ENCODE measurements at regions not wholly inside any gene's neighbourhood (a gene's known extent, or its start where the extent isn't known, plus 50 kb on each side); places are given as distances from the start of the nearest gene placed in this dataset.

- TF ChIP-seq CTCF (IDR thresholded peaks at IDR 0.05 in 2 of 3, conservative IDR thresholded peaks at IDR 0.05 in 1 of 3; ENCODE audit: borderline replicate concordance in 1 of 3, insufficient read depth in 1 of 3, low read depth in 2 of 3, low read length in 2 of 3): peak in 1 of 3 experiments; percentile 4; a peak in 1 of 6 replicates
- no peak for TF ChIP-seq ZNF274 (IDR thresholded peaks at IDR 0.05; ENCODE audit: low read depth, low read length)
- no peak for TF ChIP-seq POLR2A (IDR thresholded peaks at IDR 0.05; ENCODE audit: borderline replicate concordance, extremely low read depth, insufficient read depth, insufficient read length)
Measured at GRCh38 chr6:95352064-95352795, 225.1 kb upstream of the MANEA start.
